ENCODE measurements at regions not wholly inside any gene's neighbourhood (a gene's known extent, or its start where the extent isn't known, plus 50 kb on each side); places are given as distances from the start of the nearest gene placed in this dataset.

- DNase-seq (ENCODE audit: unreplicated experiment) = peak; percentile 38
- intact Hi-C loops (cut with micrococcal nuclease) = no loop called here
Observed at GRCh38 chr11:110903830-110904229, 191.6 kb upstream of the ARHGAP20 start.

GRCh38 chr11:110903378-110903777 is 191.1 kb upstream of the ARHGAP20 start:
- ChIA-PET POLR2A (no interaction called here), CTCF (no interaction called here)
- intact Hi-C loops (cut with micrococcal nuclease) = no loop called here
- no TSS peak for BruUV-seq (replicated peaks)
- Mint-ChIP-seq H3K36me3 (ENCODE audit: insufficient read depth, unreplicated experiment) (no peaks in the 10 kb centered on the region), H3K4me3 (ENCODE audit: unreplicated experiment) (no peak overlapping the region), H3K9me3 (ENCODE audit: unreplicated experiment) (no peaks in the 10 kb centered on the region), H3K4me1 (ENCODE audit: insufficient read depth, unreplicated experiment) (peaks cover 12% of the 10 kb centered on the region), H3K27me3 (ENCODE audit: insufficient read depth, unreplicated experiment) (peaks cover 83% of the 10 kb centered on the region), H3K27ac (ENCODE audit: low read depth, unreplicated experiment) (no peak overlapping the region)
- no peak for TF ChIP-seq CTCF (IDR thresholded peaks at IDR 0.05; ENCODE audit: unreplicated experiment)
- no peak for DNase-seq (ENCODE audit: unreplicated experiment)

More at GRCh38 chr11:110903830-110904229, 191.6 kb upstream of the ARHGAP20 start:
- ChIA-PET POLR2A (interaction anchor here (0.7 kb wide), 1 partner anchor 340 kb away, joined by 4 read pairs; no protein-coding TSS in a partner anchor), CTCF (interaction anchor here (1.2 kb wide), 1 partner anchor 438 kb away, joined by 3 read pairs; no protein-coding TSS in a partner anchor)
- H3K36me3 Mint-ChIP-seq (ENCODE audit: insufficient read depth, unreplicated experiment) = no peaks in the 10 kb centered on the region
- no TSS peak for BruUV-seq (replicated peaks)
- peaks cover 12% of the 10 kb centered on the region for H3K4me1 Mint-ChIP-seq (ENCODE audit: insufficient read depth, unreplicated experiment)
- peaks cover 79% of the 10 kb centered on the region for H3K27me3 Mint-ChIP-seq (ENCODE audit: insufficient read depth, unreplicated experiment)
- H3K27ac Mint-ChIP-seq (ENCODE audit: low read depth, unreplicated experiment) = no peak overlapping the region
- H3K9me3 Mint-ChIP-seq (ENCODE audit: unreplicated experiment) = no peaks in the 10 kb centered on the region
- no peak for TF ChIP-seq CTCF (IDR thresholded peaks at IDR 0.05; ENCODE audit: unreplicated experiment)
- H3K4me3 Mint-ChIP-seq (ENCODE audit: unreplicated experiment) = no peak overlapping the region

GRCh38 chr11:110901441-110901840 is 189.2 kb upstream of the ARHGAP20 start:
- CTCF ChIA-PET = interaction anchor here (0.7 kb wide), 1 partner anchor 16 kb away, joined by 3 read pairs; no protein-coding TSS in a partner anchor
- intact Hi-C loops (cut with micrococcal nuclease) = no loop called here

GRCh38 chr11:110900426-110900825 is 188.2 kb upstream of the ARHGAP20 start:
- CTCF ChIA-PET = interaction anchor here (1.2 kb wide), 1 partner anchor 39 kb away, joined by 3 read pairs; no protein-coding TSS in a partner anchor
- Mint-ChIP-seq H3K27me3 (ENCODE audit: insufficient read depth, unreplicated experiment) (peaks cover 100% of the 10 kb centered on the region), H3K36me3 (ENCODE audit: insufficient read depth, unreplicated experiment) (no peaks in the 10 kb centered on the region), H3K4me3 (ENCODE audit: unreplicated experiment) (no peak overlapping the region), H3K27ac (ENCODE audit: low read depth, unreplicated experiment) (no peak overlapping the region), H3K9me3 (ENCODE audit: unreplicated experiment) (no peaks in the 10 kb centered on the region), H3K4me1 (ENCODE audit: insufficient read depth, unreplicated experiment) (no peaks in the 10 kb centered on the region)
- TF ChIP-seq CTCF (IDR thresholded peaks at IDR 0.05; ENCODE audit: unreplicated experiment) = no peak
- intact Hi-C loops (cut with micrococcal nuclease) = no loop called here
- POLR2A ChIA-PET = no interaction called here
- no TSS peak for BruUV-seq (replicated peaks)
- no peak for DNase-seq (ENCODE audit: unreplicated experiment)

More at GRCh38 chr11:110901441-110901840, 189.2 kb upstream of the ARHGAP20 start:
- Mint-ChIP-seq H3K36me3 (ENCODE audit: insufficient read depth, unreplicated experiment) (no peaks in the 10 kb centered on the region), H3K27ac (ENCODE audit: low read depth, unreplicated experiment) (no peak overlapping the region), H3K27me3 (ENCODE audit: insufficient read depth, unreplicated experiment) (peaks cover 100% of the 10 kb centered on the region), H3K9me3 (ENCODE audit: unreplicated experiment) (no peaks in the 10 kb centered on the region), H3K4me1 (ENCODE audit: insufficient read depth, unreplicated experiment) (no peaks in the 10 kb centered on the region), H3K4me3 (ENCODE audit: unreplicated experiment) (no peak overlapping the region)
- no peak for TF ChIP-seq CTCF (IDR thresholded peaks at IDR 0.05; ENCODE audit: unreplicated experiment)
- no TSS peak for BruUV-seq (replicated peaks)
- POLR2A ChIA-PET = no interaction called here
- no peak for DNase-seq (ENCODE audit: unreplicated experiment)
